DMS79 treated with DMSO at 0.1 percent for 48 hours (cell line): ENCODE measurements at regions not wholly inside any gene's neighbourhood (a gene's known extent, or its start where the extent isn't known, plus 50 kb on each side); places are given as distances from the start of the nearest gene placed in this dataset.
A peak's percentile ranks its signal among the peaks of the same experiment; 100 is the strongest.

Experiments used
- DNase-seq: peaks from one replicate; lab custom pipeline; 2025; lab: John Stamatoyannopoulos, UW

- DNase-seq, result no peak
Observed at GRCh38 chr6:41429506-41430504, 94.4 kb downstream of the NCR2 start.

DNA sequence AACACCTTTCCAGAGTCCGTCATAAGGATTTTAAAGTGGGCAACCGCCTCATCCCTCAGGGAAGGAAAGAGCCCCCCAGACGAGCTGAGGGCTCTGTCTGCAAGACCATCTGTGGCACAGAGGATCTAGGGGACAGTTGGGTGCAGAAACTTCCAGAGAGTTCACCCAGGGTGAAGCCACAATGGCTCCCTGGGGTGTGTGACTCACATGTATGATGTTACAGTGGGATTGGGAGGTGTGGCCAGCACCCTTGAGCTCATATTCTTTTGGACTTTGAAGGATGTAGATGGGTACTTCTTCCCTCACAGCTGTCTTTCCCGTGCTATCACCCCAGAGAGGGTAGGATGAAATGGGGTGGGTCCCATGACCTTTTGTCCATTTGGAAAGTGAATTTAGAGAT is 95.5 kb downstream of the NCR2 start:
- no peak for DNase-seq

- no peak for DNase-seq
Observed at GRCh38 chr6:41432280-41432679, 96.9 kb downstream of the NCR2 start.

DNA sequence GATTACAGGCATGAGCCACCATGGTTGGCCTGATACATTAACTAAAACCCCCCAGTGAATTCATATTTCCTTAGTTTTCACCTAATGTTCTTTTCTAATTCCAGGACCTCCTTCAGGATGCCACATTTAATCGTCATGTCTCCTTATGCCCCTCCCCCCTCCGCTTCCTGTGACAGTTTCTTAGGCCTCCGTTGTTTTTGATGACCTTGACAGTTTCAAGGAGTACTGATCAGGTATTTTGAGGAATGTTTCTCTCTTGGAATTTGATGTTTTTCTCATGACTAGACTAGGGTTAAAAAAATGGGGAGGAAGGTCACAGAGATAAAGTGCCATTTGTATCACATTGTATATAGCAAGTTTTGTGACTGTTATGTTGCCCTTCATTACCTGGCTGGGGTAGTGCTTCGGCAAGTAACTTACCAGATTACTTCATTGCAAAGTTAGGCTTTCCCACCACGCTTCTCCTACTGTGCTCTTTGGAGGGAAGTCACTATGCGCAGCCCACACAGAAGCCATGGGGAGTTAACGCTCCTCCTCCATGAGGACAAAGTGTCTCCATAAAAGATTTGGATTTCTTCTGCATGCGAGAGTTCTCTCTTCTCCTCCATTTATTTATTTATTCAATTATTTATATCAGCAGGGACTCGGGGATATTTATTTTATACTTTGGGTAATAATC is 99.5 kb downstream of the NCR2 start:
- no peak for DNase-seq

DNA sequence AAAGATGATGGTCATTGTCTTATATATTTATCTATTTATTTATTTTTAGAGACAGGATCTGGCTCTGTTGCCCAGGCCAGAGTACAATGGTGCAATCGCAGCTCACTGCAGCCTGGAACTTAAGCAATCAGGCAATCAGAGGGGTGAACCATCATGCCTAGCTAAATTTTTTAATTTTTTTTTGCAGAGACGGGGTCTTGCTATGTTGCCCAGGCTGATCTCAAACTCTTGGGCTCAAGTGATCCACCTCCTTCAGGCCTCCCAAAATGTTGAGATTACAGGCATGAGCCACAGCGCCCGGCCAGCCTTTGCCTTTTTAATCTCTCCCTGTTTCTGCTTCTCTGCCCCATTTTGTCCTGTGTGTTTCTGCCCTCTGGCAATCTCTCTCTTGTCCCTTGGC is 102.2 kb downstream of the NCR2 start:
- DNase-seq, result no peak

- DNase-seq, result no peak
Observed at GRCh38 chr6:41438746-41439145, 103.3 kb downstream of the NCR2 start.

GRCh38 chr6:41439524-41440418 is 104.4 kb downstream of the NCR2 start:
- DNase-seq, result no peak

DNA sequence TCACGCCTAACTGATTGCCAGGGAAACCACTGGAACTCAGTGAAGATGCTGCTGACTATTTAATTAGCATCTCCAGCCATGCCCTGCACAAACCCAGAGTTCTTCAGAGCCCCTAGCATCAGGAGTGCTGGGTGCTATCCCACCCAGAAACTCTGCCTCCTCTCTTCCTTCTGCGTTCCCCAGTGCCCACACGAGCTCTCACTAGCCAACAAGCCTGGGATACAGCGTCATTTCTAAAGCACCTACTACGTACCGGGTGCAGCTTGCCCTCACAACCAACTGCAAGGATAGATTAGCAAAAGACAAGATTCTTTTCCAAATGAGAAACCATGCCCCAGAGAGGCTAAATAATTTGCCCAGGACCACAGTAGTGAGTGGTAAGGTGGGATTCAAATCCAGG is 105.2 kb upstream of the FOXP4 start:
- DNase-seq, result no peak

DNA sequence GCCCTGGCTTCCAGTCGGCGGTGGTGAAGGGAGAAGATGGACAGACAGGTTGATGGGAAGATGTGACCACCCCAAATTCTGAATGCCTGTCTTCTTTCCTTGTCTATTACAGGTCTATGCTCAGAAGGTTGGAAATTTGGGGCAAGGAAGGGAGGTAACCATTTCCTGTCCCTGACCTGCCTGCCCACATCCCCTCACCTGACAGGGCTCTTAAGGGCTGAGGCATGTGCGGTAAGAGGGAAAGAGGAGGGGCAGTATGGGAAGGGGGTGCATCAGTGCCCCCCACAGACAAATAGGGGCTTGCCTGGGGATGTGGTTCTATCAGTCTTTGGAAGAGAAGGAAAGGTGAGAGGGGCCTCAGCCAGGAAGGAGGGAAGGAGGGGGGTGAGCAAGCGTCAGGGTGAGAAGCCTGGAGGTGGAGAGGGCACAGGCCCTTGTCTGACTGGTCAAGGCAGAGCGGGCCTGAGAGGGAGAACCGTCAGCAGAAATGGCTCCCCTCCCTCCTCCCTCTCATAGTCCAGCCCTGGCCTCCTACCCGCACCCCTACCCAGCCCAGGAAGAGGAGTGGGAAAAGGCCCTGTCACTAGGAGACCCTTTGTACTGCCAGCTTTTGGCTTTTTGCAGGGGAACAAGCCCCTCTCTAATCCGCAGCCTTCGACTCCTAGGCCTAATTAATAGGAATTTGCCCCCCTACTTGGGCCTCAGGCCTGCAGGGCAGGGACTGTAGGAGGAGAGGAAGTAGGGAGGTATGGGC is 104.4 kb upstream of the FOXP4 start:
- no peak for DNase-seq

DNA sequence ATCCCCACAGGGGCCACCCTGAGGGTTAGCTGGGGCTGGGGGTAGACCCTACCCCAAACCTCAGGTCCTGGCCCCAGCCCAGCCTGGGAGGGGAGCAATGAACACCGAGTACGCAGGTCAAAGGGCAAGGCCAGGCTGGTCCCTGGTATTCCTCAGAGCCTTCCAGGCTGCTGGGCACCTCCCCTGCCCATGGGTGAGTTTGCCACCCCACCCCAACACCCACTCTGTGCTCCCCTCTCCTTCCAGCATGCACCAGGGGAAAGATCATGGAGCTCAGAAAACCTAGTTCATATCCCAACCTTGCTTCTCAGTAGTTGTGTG is 103.9 kb upstream of the FOXP4 start:
- DNase-seq, result no peak

- DNase-seq, result peak; percentile 25
Observed at GRCh38 chr6:41442800-41443501, 103.2 kb upstream of the FOXP4 start.

DNA sequence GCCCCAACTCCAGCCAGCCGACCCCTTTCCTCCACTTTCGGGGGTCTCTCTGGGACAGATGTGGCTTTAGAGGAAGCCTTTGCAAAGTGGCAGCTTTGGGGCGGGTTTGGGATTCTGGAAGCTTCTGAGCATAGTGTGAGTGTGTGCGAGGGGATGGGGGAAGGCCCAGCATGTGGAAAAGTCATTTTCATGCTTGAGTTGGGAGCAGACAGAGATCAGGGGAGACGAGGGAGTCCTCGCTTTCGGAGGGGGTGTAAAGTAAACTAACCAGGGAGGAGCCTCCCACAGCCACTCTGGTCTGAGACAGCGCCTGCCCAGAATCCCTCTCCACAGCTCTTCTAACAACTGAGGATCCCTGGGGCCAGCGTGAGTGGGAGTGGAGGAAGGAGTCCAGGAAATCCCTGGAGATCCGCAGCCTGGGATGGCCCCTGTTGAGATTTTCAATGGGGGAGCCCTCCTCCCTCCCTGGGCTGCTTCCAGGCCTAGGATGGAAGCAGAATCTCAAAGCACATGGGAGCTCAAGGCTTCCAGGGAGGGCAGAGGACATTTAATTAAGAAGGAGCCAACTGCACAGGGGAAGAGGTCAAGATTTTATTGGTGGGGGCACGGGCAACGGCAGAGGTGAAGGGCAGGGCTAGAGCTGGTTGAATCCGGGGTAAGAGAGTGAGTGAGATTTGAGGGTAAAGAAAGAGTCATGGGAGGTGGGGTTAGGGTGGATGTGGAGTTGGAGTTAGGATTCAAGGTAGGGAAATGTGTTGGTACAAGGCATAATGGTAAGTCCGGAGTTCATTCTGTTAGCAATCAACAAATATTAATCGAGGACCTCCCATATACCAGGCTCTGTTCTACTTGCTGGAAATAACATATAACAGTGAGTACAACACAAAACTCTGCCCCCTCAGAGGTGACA is 102.3 kb upstream of the FOXP4 start:
- DNase-seq, result no peak

- DNase-seq, result peak; percentile 63
Observed at GRCh38 chr6:41445261-41445660, 100.9 kb upstream of the FOXP4 start.

- DNase-seq, result no peak
Observed at GRCh38 chr6:41446132-41446531, 100.0 kb upstream of the FOXP4 start.

DNA sequence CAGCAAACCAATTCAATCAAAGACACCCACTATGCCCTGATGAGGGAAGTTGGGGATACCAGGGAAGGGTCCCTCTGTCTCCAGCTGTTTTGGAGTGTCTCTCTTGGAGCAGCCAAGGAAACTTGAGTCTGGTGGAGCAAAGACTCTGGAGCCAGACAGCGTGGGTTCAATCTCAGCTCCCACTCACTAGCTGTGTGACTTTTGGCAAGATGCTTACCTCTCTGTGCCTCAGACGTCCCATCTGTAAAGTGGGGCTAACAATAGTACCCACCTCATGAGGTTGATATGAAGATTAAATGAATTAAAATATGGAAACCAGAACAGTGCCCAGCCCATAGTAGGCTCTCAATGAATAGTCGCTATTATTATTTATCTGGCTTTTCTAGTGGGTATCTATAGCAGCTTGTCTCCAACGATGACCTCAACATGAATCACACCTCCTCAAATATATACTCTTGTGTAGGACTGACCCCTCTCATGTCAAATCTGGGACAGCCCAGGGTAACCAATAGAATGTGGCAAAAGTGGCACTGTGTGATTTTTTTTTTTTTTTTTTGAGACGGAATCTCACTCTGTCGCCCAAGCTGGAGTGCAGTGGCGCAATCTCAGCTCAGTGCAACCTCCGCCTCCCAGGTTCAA is 99.2 kb upstream of the FOXP4 start:
- DNase-seq, result no peak

- DNase-seq, result no peak
Observed at GRCh38 chr6:41448256-41448655, 97.9 kb upstream of the FOXP4 start.

DNA sequence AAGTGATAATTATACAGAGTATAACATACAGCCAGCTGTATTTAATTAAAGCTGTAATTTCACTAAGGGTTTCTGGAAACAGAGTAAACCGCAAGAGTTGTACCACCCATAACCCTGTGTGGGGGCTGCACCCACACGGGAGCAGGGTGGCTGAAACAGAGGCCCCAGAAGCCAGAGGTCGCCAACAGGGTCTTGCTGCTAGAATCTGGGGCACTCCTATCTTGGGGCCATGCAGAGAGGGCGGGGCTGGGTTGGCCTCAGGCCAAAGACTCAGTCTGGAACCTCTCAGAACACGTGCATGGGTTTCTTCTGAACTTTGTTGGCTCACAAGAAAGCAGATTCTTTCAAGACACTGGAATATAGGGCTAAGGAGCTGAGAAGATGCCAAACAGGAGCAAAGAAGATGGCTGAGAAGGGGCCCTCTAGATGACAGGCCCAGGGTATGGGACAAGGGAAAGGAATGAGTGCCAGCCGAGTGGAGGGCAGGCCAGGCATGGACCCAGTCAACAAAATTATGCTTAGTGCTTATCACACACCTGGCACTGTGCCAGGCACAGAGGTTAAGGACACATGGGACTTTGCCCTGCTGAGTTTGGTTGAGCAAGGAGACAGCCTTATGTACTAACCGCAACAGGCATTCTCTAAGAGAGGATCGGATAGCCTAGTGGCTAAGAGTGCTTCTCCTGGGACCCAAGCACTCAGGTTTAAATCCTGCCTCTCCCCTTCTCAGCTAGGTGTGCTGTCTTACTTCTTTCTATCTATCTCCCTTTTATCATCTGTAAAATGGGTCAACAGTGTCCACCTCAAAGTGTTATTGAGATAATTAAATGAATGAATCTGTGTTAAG is 96.6 kb upstream of the FOXP4 start:
- peak; percentile 25 for DNase-seq

GRCh38 chr6:41450581-41450980 is 95.6 kb upstream of the FOXP4 start:
- no peak for DNase-seq

DNA sequence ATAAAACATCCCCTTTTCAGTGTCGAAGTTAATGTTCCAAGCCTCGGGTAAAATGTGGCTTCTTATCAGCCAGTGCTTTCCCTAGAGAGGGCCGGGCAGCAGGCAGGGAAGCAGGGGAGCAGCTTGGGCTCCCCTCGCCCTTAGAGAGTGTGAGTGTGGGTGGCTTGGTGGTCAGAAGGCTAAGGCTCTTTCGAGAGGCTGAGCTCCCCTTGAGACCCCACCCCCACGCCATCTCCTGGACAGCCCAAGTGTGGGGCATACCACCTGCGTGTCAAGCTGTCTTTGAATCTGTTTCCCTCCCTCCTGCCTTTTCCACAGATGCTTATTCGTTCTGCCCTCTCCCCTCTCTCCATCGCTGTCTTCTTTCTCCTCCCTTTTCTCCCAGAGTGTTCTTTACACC is 95.1 kb upstream of the FOXP4 start:
- DNase-seq, result no peak
